ENCODE measurements at regions not wholly inside any gene's neighbourhood (a gene's known extent, or its start where the extent isn't known, plus 50 kb on each side); places are given as distances from the start of the nearest gene placed in this dataset.
A peak's percentile ranks its signal among the peaks of the same experiment; 100 is the strongest.

DNA sequence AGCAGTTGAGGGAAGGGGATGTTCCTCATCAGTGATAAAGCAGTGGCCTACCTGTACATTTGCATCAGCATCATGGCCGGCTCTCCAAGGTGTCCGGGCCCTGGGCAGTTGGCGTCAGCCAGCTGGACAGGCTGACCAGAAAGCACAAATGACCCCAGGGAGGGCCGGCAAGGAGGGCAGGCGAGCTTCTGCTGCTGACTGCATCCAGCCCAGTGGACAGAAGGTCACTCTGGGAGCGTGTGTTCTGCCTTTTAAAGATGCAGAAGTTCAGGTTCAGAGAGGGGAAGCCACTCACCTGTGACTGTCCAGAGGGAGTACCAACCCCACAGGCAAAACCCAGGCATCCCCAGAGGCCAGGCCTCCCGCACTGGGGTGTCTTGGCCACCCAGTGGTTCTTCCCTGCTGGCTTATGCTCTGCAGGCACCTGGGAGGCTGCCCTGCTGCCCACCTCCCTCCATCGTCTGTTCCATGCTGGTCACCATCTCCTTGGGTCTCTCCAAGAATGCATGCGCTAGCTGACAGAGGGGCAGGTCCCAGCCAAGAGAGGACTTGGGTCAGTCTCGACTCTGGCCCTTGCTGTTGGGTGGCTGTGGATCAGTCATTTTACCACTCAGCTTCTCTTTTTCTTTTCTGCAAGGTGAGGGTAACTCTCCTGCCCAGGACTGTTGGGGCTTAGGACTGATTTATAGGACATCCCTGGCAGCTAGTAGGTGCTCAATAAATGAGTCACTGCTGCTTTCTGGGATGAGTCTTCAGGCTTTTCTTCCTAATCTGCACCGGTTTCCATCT is 89.9 kb downstream of the INHBB start:
- H3K36me3 Mint-ChIP-seq (ENCODE audit: insufficient read depth in 1 of 3, low read depth in 3 of 3): no peaks in the 10 kb centered on the region; a peak in 1 of 7 replicates
- Histone ChIP-seq H2BK12ac (ENCODE audit: insufficient read length, low read depth, low read length) (no peak overlapping the region), H2BK120ac (ENCODE audit: low read depth, low read length, poor library complexity, severe bottlenecking) (no peak overlapping the region), H4K5ac (ENCODE audit: insufficient read length, low read depth, low read length) (no peak overlapping the region), H2AFZ (ENCODE audit: low read length) (no peak overlapping the region), H3K79me2 (ENCODE audit: insufficient read depth, low read length) (no peaks in the 10 kb centered on the region), H4K91ac (ENCODE audit: insufficient read length, low read depth, low read length) (no peak overlapping the region), H2BK5ac (ENCODE audit: insufficient read length, low read length) (no peak overlapping the region), H3K27ac (ENCODE audit: insufficient read length, low read depth, low read length) (no peak overlapping the region), H3K4ac (ENCODE audit: low read depth, low read length) (no peak overlapping the region), H3K79me1 (ENCODE audit: insufficient read depth, low read depth, low read length, poor library complexity, severe bottlenecking) (no peaks in the 10 kb centered on the region), H3K4me1 (ENCODE audit: insufficient read depth, low read length) (peaks cover 4% of the 10 kb centered on the region; the same call in 1 of the 2 replicates), H2BK20ac (ENCODE audit: low read depth, low read length, poor library complexity, severe bottlenecking) (no peak overlapping the region), H3K27me3 (ENCODE audit: insufficient read depth, low read length) (peaks cover 8% of the 10 kb centered on the region; the same call in 1 of the 2 replicates), H3K23me2 (ENCODE audit: insufficient read length, low read depth, low read length, poor library complexity, severe bottlenecking) (no peaks in the 10 kb centered on the region), H2AK5ac (ENCODE audit: insufficient read length, low read length) (no peak overlapping the region), H4K20me1 (ENCODE audit: control insufficient read depth, insufficient read depth, insufficient read length) (no peaks in the 10 kb centered on the region), H3K18ac (ENCODE audit: insufficient read length, low read depth, low read length) (no peak overlapping the region), H3K9ac (ENCODE audit: extremely low read depth, insufficient read length, low read length) (no peak overlapping the region), H3K9me3 (ENCODE audit: control insufficient read depth, low read depth, low read length) (no peaks in the 10 kb centered on the region), H3K4me2 (ENCODE audit: insufficient read depth, insufficient read length, low read length) (no peak overlapping the region), H4K8ac (replicated peaks; ENCODE audit: insufficient read length, low read depth, low read length) (no peak overlapping the region), H2BK15ac (ENCODE audit: low read depth, low read length) (no peak overlapping the region), H3K23ac (ENCODE audit: insufficient read length, low read depth, low read length) (no peak overlapping the region), H3T11ph (ENCODE audit: low read length) (no peak overlapping the region), H3K56ac (ENCODE audit: insufficient read length, low read depth, low read length) (no peak overlapping the region), H3K14ac (ENCODE audit: insufficient read depth, low read length) (no peak overlapping the region)
- no CpG with 5 or more reads among the region's 11 CpGs for WGBS (ENCODE audit: extremely low coverage, insufficient read length, low lambda C conversion rate)
- peak; percentile 14 for DNase-seq
- H3K4me1 Mint-ChIP-seq: peaks cover 27 to 28% of the 10 kb centered on the region in 2 experiments
- H3K4me3 Mint-ChIP-seq: no peak overlapping the region
- no peak overlapping the region for H3K27ac Mint-ChIP-seq
- H3K27me3 Mint-ChIP-seq (ENCODE audit: low read depth): peaks cover 99% of the 10 kb centered on the region
- H3K9me3 Mint-ChIP-seq: no peaks in the 10 kb centered on the region; a peak in 1 of 5 replicates
- TF ChIP-seq CTCF (conservative IDR thresholded peaks at IDR 0.05): no peak

Measured in H9 (cell line).